Astrocyte (in vitro differentiated cells and primary cell): ENCODE measurements at regions not wholly inside any gene's neighbourhood (a gene's known extent, or its start where the extent isn't known, plus 50 kb on each side); places are given as distances from the start of the nearest gene placed in this dataset.

Experiments used
- CTCF ChIP-seq: IDR thresholded peaks from 2 replicates; pipeline ENCODE4 v1.5.1; 2011; ENCODE audit warnings: low read depth, mild to moderate bottlenecking, inconsistent platforms, low read length, moderate library complexity; ENCODE audit not compliant: insufficient read depth
- EZH2 ChIP-seq: IDR thresholded peaks from 2 replicates; pipeline ENCODE4 v1.6.1; 2012; ENCODE audit warnings: mild to moderate bottlenecking, low read length, inconsistent platforms; ENCODE audit not compliant: insufficient read depth

GRCh38 chr10:107942826-107943225, 778.3 kb upstream of the SORCS1 start:
- TF ChIP-seq CTCF (no peak), EZH2 (no peak)
